HG02678 (cell line): ENCODE measurements at regions not wholly inside any gene's neighbourhood (a gene's known extent, or its start where the extent isn't known, plus 50 kb on each side); places are given as distances from the start of the nearest gene placed in this dataset.
"Not testable (repeated sequence)": the region's sequence is repeated elsewhere in the genome, so short reads cannot be mapped to it uniquely, and the experiment has no call there.

ENCODE experiments used
- ATAC-seq: cut with Tn5 transposase; IDR thresholded peaks from one replicate; pipeline ENCODE4 v1.9.1; 2021; ENCODE audit warnings: mild to moderate bottlenecking, moderate library complexity; ENCODE audit not compliant: unreplicated experiment

DNA sequence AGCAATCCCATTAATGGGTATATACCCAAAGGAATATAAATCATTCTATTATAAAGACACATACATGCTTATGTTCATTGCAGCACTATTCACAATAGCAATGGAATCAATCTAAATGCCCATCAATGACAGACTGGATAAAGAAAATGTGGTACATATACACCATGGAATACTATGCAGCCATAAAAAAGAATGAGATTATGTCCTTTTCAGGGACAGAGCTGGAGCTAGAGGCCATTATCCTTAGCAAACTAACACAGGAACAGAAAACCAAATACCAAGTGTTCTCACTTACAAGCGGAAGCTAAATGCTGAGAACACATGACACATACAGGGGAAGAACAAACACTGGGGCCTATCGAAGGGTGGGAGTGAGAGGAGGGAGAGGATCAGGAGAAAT, 276.3 kb downstream of the RRAGC start:
- not testable (repeated sequence) for ATAC-seq

DNA sequence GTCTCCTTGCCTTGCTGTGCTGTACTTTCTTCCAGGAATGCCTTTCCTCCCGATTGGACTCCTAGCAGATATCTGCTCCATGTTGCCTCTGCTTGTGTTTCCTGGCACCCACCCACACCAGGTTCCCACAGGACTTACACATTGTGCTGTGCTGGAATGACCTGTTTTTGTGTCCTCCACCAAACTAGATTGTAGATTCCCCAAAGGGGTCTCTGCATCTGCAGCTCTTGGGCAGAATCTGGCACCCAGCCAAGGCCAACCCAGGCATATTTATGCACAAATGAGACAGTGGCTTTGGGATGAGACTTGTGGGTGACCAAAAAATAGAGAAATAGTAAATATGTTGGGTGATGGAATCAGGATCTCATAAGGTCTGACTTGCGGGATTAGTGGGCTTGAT, 278.2 kb downstream of the RRAGC start:
- no peak for ATAC-seq

DNA sequence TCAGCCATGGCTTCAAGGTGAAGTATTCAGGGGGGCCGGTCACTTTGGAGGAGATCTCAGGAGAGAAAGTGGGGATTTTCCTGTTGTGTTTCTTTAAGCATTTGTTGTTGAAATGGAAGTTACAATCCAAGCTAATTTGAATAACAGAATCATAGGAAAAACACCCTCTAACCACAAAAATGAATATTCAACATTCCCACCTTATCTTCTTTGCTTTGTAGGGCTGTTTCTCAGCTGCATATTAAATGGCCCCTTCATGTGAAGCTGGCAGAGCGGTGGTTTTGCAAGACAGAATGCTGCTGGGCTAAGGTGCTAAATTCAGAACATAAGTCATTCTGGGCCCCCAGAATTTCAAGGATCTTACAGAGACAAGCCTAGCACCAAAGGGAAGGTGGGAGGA, 279.0 kb downstream of the RRAGC start:
- no peak for ATAC-seq

DNA sequence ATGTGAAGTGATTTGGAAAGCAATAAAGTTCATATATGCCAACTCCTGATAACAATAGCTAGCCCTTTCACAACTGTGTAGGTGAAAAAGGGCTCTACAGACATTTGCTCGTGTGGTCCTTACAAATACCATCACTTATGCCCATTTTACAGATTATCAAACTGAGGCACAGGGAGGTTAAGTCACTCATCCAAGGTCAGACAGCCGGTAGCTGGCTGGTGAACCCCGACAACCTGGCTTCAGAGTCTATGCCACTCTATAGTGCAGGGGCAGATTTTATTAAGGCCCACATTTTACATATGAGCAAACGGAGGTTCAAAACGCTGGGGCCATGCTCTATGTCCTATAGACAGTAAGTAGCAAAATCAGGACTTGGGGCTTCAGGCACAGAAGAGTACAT, 280.5 kb downstream of the RRAGC start:
- no peak for ATAC-seq

DNA sequence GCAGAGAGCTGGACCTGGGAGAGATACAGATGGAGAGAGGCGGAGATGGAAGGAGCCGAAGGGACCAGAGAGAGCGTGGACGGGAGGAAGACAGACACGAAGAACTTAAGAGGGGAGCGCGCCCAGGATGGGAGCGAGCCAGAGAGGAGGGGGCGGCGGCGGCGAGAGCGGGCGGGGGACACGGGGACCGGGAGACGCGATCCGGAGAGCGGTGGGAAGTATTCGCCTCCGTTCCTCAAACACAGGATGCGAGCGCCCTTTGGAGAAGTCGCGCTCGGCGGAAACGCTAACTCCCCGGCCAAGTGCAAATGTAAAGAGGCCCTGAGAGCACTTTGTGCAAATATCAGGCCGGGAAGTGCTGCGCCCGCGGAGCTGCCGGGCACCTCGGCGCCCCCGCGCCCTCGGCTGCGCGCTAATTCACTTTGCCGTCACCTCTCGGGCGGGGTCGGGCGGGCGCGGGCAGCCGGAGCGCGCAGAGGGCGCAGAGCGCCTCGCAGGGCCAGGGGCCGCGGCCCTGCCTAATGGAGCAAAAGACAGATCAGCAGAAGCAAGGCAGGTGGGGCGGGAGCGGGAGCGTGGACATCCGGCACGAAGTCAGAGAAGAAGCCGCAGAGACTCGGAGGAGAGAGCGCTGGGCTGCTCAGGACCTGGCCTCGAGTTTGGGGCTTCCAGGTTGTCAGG, 281.2 kb downstream of the RRAGC start:
- no peak for ATAC-seq

DNA sequence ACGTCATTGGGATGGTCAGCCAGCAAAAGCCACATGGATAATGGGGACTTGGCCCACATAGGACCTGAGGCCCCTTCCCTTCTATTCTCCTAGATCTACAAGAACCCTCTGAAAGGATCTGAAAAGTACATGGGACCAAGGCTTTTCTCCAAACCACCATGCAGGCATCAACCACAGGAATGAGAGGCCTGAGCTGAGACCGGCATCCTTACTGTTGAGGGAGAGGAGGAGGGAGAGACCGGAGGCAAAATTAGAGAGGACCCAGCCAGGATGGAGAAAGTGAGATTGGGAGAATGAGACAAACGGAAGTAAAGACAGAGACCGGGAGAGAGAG, 281.7 kb downstream of the RRAGC start:
- ATAC-seq: no peak

DNA sequence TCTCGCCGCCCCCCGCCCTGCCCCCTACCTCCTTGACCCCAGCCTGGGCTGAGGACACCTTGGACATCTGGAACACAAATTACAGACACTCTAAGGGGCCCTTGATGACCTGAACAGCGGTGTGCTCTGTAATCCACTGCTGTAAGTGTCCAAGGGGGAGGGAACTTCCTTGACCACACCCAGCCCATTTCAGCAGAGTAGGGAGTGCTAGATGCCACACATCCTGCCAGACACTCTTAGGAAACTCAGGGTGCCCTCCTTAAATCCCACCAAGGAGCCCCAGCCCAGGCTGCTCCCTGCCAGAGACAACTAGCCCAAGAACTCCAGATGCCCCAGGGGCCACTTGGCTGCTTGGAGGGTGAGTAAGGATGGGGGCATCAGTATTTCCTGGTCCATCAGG, 282.2 kb downstream of the RRAGC start:
- ATAC-seq: no peak

DNA sequence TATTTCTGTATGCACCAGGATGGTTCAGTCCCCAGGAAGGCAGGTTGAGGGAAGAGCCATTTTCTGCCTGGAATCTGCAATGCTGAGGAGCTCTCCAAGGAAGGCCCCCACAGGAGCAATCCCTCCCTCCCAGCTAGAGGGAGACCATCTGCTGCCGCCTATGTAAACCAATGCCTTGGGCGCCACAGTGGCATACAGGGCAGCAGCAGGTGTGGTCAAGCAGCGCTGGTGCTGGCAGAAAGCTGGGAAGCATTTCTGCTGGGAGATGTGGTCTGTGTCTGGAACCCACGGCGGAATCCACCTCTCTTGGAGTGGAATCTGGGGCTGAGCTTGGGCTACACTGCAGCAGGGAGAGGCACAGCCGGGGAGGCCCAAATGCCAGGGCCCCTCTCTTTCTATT, 283.3 kb downstream of the RRAGC start:
- ATAC-seq: no peak

DNA sequence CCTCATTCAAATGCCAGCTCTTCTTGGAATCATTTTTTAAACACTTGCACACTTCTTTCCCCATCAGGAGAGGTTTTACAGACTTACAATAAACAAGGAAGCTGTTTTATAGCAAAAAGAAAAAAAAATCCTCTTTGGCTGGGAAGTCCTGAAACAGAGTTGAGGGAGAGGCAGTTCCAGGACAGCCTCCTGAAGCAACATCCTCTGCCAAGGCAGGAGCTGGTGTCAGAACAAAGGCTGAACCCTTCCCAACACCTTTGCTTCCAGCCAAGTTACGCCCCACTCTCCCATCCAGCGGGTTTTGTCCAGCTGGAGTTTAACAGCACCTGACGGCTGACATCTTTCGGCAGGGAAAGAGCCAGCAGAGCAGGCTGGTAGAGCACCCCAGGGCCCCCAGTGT, 287.8 kb downstream of the RRAGC start:
- ATAC-seq: no peak

DNA sequence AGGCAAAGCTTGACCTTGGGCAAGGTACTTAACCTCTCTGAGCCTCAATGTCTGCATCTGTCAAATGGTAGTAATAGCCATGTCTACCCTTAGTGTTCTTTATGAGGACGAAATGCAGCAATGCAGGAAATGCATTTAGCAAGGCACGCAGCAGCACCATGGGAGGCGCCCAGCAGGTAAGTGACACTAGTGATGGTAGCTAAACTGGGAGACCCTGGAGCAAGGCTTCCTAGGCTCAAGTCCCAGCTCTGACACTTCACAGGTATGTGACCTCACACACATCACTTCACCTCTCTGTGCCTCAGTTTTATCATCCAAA, 289.0 kb downstream of the RRAGC start:
- ATAC-seq: no peak

DNA sequence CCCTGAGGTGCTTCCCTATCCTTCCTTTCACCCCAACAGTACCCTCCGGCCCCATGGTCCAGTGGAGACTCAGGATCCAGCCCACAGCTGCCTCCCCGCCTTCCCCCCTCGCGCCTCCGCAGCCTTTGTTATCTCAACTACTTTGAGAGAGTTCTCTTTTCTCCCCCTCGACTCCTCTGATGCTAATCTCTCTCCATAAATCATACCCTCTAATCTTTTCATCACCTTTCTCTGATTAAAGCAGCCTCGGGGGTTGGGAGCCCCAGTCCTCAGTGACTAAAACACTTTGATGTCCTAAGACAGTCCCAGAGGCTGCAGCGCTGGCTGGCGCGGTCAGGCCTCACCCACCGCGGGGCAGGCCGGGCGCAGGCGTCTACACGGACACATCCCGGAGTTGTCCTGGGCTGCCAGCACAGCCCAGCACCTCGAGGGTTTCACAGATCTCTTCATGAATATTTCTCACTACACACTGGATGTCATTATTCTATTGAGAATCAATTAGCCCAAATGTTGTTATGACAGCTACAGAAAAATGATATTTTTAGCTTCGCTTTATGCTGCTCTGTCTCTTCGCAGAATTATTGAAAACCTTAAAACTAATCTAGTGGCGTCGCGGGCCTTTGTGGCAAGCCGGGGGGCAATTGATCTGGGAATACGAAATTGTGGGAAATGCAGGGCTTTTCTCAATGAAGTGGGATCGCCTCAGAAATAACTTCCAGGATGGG, 289.5 kb downstream of the RRAGC start:
- ATAC-seq: no peak

DNA sequence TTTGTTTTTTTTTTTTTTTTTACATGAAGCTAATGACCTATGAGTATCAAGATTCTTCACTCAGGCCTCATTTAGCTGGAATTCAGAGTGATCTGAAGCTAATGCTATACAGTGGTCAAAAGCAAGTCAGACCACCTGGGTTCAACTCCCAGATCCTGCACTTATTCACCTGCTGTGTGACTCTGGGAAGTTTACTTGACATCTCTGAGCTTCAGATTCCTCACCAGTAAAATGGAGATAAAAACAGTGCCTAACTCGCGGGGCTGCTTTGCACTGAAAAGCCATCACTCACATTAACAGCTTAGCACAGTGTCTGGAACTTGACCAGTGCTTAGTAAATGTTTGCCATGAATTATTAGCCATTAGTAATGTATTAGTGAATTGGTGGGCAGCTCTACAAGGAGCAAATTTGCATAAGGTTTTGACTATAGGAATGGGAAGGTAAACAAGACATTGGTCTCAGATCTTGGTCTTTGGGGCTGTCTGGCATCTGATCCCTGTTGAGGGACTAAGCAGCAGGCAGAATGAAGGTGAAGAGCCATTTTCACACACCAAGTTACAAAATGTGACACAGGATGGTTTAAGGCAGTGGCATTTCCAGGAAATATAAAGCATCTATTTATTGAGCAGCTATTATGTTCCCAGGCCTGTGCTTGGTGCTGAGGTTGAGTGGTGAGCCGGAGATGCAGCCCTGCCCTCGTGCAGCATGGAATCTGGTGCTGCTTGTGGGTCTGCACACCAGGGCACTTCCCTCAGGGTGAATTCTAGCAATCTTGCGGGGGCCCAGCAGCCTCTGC, 291.3 kb downstream of the RRAGC start:
- ATAC-seq: no peak

DNA sequence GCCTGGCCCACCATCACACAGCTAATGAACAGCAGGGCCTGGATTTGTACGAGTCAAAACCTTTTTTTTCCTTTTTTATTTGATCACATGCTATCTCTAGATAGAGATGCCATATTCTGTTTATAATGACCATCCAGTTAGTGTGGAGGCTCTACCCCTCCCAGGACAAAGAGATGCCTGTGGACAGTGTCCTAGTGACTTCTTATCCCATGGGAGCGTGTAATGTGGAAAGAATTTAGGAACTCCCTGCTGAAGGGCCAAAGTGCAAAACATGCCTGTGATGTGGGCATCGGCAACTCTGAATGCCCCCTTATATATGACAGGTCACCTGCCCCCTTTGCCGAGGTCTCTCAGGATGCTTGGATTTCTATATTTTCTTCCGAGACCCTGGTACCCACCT, 292.2 kb downstream of the RRAGC start:
- no peak for ATAC-seq

DNA sequence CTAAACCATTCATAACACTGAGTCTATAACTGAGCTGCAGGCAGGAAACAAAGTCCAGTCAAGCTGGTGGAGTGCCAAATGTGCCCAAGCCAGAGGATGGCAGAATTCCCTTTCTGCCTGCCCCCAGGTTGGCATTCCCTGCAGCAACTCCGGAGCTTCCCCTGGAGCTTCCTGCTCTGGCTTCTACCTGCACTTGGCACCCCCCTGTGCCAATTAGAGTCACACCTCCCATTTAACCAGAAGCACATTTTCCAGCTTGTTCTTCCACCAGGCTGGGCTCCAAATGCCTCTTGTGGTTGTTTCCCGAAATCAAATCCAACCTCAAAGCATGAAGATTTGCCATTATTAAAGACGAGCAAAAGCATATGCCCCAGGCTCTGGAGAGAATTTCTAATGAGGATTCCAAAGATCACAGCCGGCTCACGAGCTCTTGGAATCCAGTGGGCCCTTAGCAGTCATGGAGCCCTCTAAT, 294.5 kb downstream of the RRAGC start:
- ATAC-seq: no peak

DNA sequence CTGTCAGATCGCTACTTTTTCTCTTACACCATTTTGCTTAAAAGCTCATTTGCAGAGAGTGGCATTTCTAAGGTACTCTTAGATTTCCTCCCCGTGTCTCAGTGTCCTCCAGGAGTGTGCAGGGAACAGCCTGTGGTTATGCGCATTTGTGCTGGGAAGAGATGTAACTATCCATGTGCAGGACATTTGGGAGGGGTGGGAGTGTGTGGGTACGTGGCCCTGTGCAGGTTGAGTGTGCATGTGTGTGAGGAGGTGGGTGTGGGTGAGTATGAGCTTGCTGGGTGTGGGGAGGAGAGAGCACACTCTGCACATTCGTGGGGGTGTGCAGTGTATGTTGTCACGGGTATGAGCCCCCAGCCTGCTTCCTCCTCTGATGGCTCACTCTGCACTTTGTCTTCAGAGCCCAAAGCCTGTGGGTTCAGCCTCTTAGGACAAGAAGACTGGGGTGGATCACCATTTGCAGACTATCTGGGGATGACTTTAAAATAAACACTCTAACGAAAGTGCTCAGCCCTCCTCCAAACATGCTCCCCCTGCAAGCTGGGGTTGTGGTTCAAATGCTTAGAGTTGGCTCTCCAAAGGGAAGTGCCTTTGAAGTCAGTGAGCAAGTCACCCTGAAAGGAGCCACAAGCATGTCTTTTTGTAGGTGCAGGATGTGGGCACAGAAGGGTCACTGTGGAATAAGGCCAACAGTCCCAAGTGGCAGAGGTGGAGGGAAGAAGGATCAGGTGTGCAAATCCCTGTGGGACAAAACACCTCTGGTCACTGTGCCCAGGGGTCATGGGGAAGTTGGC, 295.4 kb downstream of the RRAGC start:
- ATAC-seq: no peak

DNA sequence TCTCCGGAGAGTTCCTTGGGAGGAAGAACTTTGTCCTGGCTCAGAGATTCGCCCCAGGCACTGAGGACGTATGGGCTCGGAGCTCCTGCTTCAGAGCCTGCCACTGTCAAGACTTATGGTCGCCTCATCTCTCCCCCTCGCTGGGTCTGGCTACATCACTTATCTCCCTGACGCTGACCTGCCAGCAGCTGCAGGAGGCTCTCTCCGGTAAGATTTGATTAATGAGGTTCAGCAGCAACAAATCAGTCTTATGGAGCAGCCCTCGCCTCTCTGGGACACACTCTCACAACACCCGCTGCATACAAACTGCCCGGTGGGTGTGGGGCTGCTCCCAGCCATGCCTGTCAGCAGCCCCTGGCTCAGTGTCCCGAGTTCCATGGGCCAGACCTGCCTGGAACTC, 297.8 kb downstream of the RRAGC start:
- ATAC-seq: no peak

DNA sequence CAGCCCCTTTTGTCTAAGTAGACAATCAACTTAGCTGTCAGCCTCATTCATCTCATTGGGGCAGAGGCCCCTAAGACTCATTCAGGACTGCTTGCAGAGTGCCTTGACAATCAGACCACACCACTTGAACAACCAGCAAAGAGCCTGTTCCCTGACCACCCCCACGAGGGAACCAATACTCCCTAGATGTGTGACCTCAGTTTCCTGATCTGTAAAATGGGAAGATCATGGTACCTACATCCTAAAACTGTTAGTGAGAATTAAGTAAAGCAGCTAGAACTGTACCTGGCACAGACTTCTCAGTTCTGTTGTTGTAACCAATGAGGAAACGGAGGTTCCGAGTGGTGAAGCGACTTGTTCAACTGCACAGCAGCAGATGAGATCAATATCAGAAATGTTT, 298.5 kb downstream of the RRAGC start:
- no peak for ATAC-seq

DNA sequence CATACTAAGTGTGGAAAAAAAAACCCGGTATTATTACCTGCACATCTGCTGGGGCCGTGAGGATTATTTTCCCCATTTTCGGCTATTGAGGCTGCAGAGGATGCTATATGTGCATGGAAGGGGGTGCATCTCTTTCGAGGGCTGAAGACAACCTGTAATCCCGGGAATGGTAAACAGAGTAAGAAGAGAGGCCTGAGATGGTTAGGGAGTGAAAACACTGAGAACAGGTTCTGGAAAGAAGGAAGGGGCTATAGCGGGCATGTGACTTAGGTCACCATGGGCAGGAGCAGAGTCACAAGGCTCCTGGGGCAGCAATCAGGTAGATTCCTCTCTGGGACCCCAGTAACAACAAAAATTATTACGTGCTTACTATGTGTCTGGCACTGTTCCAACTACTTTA, 299.1 kb downstream of the RRAGC start:
- ATAC-seq: no peak

DNA sequence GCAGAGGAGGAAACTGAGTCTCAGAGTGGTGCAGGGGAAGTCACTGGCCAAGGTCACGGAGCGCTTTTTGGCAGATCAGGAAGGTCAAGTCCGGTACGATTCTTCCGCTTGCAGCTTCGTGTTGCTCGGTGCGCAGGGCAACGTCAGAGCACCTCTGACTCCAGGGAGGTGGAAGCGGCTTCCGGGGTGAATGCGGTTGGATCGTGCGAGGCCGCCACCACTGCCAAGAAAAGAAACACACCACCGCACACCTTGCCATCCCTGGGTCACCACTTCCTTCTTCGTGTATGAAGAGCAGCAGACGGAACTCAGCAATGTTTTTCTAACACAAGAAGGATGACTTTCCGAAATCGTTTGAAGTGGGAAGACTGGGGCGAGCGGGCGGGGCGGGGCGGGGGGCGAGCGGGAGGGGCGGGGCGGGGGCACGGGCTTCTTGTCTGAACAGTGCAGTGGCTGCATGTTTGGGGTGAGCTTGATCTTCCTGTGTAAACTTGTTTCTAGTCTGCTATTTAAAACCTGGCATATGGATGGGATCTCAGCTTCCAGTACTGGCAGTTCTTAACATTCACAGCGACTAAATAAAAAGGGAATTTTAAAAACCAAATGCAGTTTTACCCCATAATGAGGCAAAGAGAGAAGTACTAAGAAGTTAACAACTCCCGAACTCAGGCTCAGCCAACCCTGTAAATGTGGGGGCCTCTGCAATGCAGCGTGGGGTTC, 300.0 kb downstream of the RRAGC start:
- ATAC-seq: peak; percentile 63

DNA sequence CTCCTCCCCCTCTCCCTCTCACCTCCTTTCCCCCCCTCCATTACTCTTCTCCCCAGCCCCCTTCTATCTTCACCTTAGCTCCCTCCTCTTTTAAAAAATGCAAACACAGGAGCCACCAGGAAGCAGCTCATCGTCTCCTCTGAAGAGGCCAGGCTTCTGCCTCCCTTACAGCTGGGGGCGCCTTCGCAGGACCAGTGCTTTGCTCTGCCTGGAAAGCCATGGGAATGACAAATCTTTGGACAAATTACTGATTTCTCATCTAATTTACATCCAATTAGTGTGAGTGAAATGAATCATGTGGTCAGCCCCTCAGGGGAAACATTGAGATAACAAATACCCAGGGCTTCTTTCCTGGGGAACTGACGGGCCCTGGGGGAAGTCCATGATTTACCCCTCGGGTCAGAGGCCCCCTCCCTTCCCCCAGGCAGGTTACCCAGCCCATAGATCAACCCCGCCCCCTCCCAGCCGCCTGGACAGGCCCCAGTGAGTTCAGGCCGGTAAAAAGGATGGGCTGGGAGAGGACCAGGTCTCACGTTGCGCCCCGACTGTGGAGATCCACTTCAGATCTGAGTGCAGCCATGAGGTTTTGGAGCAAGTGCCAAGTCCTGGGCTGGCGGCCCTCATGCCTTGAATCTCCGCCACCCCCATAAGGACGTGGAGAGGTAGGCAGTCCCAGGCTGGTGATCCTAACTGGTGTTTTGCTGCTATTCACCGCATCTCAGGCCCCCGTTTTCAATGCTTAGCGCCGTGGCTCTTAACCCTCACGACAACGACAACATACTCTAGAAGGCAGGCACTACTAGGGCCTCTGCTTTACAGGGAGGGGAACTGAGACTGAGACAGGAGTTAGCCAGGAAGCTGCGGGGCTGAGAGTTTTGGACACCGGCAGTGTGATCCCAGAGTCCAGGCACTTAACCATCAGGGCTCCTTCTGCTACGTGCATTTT, 300.8 kb downstream of the RRAGC start:
- peak; percentile 34 for ATAC-seq
